NCI-H1048 (cell line): ENCODE measurements at regions not wholly inside any gene's neighbourhood (a gene's known extent, or its start where the extent isn't known, plus 50 kb on each side); places are given as distances from the start of the nearest gene placed in this dataset.
"Not testable (repeated sequence)": the region's sequence is repeated elsewhere in the genome, so short reads cannot be mapped to it uniquely, and the experiment has no call there.

Experiments used
- DNase-seq: peaks from one replicate; lab custom pipeline; 2025; lab: John Stamatoyannopoulos, UW

- DNase-seq, result no peak
Measured at GRCh38 chr16:9014389-9014788, 50.7 kb upstream of the USP7 start.

- DNase-seq, result no peak
Measured at GRCh38 chr16:9015489-9015888, 51.8 kb upstream of the USP7 start.

GRCh38 chr16:9016005-9016404 is 52.3 kb upstream of the USP7 start:
- not testable (repeated sequence) for DNase-seq

- no peak for DNase-seq
Measured at GRCh38 chr16:9016824-9017223, 53.1 kb upstream of the USP7 start.

DNA sequence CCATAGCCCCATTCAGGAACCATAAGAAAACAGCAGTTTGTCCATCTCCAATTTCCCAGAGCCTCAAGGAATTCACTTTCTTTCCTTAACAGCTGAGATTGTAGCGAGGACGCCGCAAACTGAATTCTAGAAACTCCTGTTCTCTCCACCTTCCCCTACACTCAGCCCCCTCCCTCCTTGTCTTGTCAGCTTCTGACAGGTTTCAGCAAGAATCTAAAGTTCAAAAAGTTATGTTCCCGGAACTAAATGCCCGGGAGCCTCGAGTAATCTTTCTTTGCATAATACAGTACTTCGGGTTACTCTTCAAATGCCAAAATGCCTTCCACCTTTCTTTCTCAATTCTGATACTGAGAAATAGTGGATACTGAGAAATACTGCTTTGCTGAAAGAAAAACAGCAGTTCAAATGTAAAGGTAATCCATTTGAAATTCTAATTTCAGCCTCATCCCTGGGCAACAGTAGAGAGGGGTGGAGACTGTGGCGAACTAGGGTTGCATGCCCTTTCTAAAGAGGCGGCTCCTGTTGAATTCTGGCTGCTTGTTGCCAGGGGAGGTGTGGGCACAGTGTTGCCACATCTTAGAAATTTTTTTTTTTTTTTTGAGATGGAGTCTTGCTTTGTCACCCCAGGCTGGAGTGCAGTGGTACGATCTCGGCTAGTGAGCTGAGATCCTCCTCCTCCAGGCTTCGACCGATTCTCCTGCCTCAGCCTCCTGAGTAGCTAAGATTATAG is 63.5 kb upstream of the USP7 start:
- no peak for DNase-seq

DNA sequence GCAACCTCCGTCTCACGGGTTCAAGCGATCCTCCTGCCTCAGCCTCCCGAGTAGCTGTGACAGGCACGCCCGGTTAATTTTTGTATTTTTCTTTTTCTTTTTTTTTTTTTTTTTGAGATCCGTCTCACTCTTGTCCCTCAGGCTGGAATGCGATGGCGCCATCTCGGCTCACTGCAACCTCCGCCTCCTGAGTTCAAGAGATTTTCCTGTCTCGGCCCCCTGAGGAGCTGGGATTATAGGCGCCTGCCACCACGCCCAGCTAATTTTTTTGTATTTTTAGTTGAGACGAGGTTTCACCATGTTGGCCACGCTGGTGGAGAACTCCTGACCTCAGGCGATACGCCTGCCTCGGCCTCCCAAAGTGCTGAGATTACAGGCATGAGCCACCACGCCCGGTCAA is 63.0 kb upstream of the HAPSTR1 start:
- not testable (repeated sequence) for DNase-seq

- no peak for DNase-seq
Measured at GRCh38 chr16:9031107-9031506, 60.3 kb upstream of the HAPSTR1 start.

- DNase-seq, result no peak
Measured at GRCh38 chr16:9033125-9033830, 58.2 kb upstream of the HAPSTR1 start.

- no peak for DNase-seq
Measured at GRCh38 chr16:9034056-9034455, 57.4 kb upstream of the HAPSTR1 start.

DNA sequence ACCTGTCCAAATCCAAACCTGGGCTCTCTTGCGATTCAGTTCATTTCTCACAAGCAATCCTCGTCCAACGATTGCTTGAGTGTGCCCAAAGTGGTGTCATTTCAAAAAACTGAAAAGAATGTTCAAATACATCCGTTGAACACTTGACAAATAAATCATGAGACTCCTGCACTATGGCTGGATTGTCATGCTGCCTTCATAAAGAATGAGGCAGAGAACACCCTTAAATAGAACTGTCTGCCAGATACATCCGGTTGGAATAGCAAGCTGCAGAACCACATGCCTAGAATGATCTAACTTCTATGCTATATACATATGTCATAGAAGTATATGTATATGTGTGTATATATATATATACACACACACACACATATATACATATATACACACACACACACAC is 55.4 kb upstream of the HAPSTR1 start:
- no peak for DNase-seq

DNA sequence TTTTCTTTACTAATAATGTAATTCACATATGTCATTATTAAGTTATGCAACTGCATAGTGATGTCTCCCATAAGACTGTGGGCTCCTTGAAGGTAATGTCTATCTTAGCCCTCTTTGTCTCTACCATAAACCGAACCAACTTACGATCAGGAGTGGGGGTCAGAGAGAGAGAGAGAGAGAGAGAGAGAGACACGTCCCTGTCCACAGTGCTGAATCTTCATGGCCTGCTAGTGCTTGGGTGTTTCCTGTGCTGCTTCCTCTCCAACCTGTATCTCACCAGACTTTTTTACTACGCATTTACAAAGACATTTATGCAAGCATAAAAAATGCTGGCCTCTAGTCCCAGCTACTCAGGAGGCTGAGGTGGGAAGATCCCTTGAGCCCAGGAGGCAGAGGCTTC is 52.2 kb upstream of the HAPSTR1 start:
- no peak for DNase-seq

DNA sequence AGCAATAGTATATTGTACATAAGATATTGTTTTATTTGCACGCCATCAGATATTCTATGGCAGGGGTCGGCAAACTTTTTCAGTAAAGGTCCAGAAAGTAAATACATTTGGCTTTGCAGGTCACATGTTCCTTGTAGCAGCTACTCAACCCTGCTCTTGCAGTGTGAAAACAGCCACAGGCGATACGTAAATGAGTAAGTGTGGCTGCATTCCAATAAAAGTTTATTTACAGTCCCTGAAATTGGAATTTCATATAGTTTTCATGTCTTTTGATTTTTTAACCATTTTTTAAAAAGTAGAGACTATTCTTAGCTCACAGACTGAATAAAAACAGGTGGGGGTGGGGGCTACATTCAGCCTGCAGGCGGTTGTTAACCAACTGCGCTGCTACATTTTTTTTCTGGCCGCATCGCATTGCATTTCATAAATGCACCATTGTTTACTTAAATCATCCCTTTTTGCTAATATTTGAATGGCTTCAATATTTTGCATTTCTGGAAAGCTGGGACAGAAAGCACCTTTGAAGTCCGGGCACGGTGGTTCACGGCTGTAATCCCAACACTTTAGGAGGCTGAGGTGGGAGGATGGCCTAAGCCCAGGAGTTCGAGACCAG is 50.5 kb upstream of the HAPSTR1 start:
- peak; percentile 0 for DNase-seq
